GM13976 (cell line): ENCODE measurements at regions not wholly inside any gene's neighbourhood (a gene's known extent, or its start where the extent isn't known, plus 50 kb on each side); places are given as distances from the start of the nearest gene placed in this dataset.

ENCODE experiments used
- DNase-seq: peaks from one replicate; pipeline ENCODE4 v3.0.0; 2012; ENCODE audit warnings: low spot score
- CTCF ChIP-seq: IDR thresholded peaks from 2 replicates; pipeline ENCODE4 v1.5.1; 2012; ENCODE audit warnings: borderline replicate concordance, mild to moderate bottlenecking; ENCODE audit not compliant: insufficient read depth; ENCODE audit errors: extremely low read depth, missing control alignments, control extremely low read depth
- in situ Hi-C: fragments of 300-500 bp; cut with MboI; formaldehyde crosslinking; loops from one replicate; pipeline ENCODE4 v1.12.0; 2022; ENCODE audit warnings: low sequenced_read_pairs, mixed read lengths, inconsistent platforms; ENCODE audit not compliant: unreplicated experiment

- TF ChIP-seq CTCF, result no peak
- no peak for DNase-seq
- in situ Hi-C loops, result no loop called here
These were observed 344.3 kb downstream of the GBA3 start for GRCh38 chr4:23036921-23037495.

GRCh38 chr4:23036503-23036902, 343.8 kb downstream of the GBA3 start:
- DNase-seq, result no peak
- no peak for TF ChIP-seq CTCF
- in situ Hi-C loops, result no loop called here

GRCh38 chr4:23035521-23036056, 342.9 kb downstream of the GBA3 start:
- TF ChIP-seq CTCF, result no peak
- in situ Hi-C loops, result no loop called here
- DNase-seq, result no peak

- in situ Hi-C loops, result no loop called here
- no peak for TF ChIP-seq CTCF
- no peak for DNase-seq
These were observed 342.0 kb downstream of the GBA3 start for GRCh38 chr4:23034731-23035130.

- in situ Hi-C loops, result no loop called here
- no peak for TF ChIP-seq CTCF
- no peak for DNase-seq
These were observed 341.1 kb downstream of the GBA3 start for GRCh38 chr4:23033796-23034195.

- no peak for DNase-seq
- in situ Hi-C loops, result no loop called here
- TF ChIP-seq CTCF, result no peak
These were observed 336.1 kb downstream of the GBA3 start for GRCh38 chr4:23028875-23029274.

- DNase-seq, result no peak
- no peak for TF ChIP-seq CTCF
- in situ Hi-C loops, result no loop called here
These were observed 330.9 kb downstream of the GBA3 start for GRCh38 chr4:23023666-23024065.
